HG03196 (cell line): ENCODE measurements at regions not wholly inside any gene's neighbourhood (a gene's known extent, or its start where the extent isn't known, plus 50 kb on each side); places are given as distances from the start of the nearest gene placed in this dataset.
"Not testable (repeated sequence)": the region's sequence is repeated elsewhere in the genome, so short reads cannot be mapped to it uniquely, and the experiment has no call there.

Source experiments
- ATAC-seq: cut with Tn5 transposase; IDR thresholded peaks from one replicate; pipeline ENCODE4 v1.9.1; 2021; ENCODE audit not compliant: unreplicated experiment

- no peak for ATAC-seq
Observed at GRCh38 chrX:139052461-139052860, 340.9 kb upstream of the FGF13 start.

DNA sequence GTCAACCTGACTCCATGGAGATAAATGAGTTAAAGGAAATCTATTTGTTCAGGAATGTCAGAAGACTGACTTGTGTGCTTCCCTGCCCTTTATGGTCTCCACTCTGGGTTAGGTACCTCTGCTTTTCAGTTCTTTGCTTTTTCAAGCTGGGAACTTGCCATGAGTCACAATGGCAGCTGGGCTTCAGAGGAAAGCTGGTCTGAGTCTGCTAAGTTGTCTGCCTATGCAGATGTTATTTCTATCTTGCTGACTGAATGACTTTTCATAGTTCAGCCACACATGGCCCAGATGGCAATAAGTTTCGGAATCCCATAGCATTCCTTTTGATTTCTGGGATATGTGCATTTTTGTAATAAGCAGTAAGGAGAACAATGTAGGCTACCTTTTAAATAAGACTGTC is 337.9 kb upstream of the FGF13 start:
- ATAC-seq: no peak

- ATAC-seq: no peak
Observed at GRCh38 chrX:139044680-139045079, 333.2 kb upstream of the FGF13 start.

- no peak for ATAC-seq
Observed at GRCh38 chrX:139039041-139039440, 327.5 kb upstream of the FGF13 start.

- ATAC-seq: no peak
Observed at GRCh38 chrX:139026811-139027210, 315.3 kb upstream of the FGF13 start.

GRCh38 chrX:139026406-139026805 is 314.9 kb upstream of the FGF13 start:
- ATAC-seq: no peak

DNA sequence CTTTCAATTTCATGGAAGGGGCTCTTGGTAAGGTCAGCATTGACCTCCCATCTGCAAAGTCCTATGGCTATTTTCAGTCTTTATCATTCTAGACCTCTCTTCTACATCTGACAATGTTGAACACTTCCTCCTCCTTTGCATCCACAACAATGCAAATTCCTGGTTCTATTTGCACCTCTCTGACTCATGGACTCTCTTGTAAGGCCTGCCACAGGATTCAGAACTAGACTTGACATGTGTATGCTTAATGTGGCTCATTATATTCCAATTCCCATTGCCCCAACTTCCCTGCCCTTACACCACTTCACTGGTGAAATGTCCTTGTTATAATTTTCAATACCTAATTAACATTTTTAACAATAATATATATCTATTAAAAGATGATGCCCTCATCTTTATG is 314.3 kb upstream of the FGF13 start:
- no peak for ATAC-seq

- no peak for ATAC-seq
Observed at GRCh38 chrX:139023531-139023930, 312.0 kb upstream of the FGF13 start.

DNA sequence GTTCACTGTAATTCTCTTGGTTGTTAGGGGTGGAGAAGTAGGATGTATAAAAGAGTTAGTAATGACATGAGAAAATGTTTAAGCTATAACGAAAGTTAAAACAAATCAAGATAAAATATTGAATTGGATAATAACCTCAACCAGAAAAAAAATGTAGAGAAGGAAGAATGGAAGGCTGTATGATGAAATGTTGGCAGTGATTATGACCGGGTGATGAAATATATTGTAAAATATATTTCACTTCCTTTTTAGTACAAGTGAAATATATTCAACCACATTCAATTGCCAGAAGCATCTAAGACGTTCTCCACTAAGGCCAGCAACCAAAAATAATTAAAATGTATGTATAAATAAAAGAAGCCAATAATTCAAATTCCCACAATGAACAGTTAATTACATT is 309.3 kb upstream of the FGF13 start:
- ATAC-seq: no peak

DNA sequence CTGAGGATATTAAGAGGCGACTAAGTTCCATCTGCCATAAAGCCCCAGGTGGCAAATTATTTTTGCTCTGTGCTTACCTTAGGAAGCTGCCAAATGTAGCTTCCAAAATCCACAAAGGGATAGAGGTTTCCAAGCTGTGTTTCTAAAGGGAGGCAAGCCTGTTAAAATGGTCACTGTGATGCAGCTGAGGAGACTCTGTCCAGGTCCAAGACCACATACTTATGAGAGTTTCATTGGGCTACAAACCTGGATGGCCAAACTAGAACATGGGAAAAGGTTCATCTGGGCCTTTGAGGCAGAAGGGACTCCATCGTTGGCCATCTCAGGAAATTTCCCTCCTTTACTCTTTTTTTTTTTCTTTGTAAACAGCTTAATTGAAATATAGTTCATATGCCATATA is 306.9 kb upstream of the FGF13 start:
- no peak for ATAC-seq

GRCh38 chrX:139015627-139016026 is 304.1 kb upstream of the FGF13 start:
- no peak for ATAC-seq

DNA sequence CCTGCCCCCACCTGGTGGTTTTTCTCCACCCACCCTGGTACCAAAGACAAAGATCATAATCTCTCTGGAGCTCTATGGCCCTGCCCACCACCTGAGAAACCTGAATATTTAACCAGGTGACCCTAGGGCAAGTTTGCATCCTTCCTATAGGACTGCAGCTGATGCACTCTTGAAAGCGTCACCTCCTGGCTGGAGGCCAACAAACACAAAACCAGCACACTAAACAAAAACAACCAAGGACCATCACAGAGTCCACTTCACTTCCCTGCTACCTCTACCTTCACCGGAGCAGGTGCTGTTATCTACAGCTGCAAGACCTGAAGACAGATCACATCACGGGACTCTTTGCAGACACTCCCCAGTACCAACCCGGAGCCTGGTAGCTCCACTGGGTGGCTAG is 296.7 kb upstream of the FGF13 start:
- no peak for ATAC-seq

DNA sequence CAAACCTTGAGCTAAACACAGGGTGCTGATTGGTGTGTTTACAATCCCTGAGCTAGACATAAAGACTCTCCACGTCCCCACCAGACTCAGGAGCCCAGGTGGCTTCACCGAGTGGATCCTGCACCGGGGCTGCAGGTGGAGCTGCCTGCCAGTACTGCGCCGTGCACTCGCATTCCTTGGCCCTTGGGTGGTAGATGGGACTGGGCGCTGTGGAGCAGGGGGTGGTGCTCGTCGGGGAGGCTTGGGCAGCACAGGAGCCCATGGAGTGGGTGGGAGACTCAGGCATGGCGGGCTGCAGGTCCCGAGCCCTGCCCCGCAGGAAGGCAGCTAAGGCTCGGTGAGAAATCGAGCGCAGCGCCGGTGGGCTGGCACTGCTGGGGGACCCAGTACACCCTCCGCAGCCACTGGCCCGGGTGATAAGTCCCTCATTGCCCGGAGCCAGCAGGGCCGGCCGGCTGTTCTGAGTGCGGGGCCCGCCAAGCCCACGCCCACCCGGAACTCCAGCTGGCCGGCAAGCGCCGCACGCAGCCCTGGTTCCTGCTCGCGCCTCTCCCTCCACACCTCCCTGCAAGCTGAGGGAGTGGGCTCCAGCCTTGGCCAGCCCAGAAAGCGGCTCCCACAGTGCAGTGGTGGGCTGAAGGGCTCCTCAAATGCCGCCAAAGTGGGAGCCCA is 292.5 kb upstream of the FGF13 start:
- ATAC-seq: not testable (repeated sequence)

- no peak for ATAC-seq
Observed at GRCh38 chrX:139002319-139002718, 290.8 kb upstream of the FGF13 start.

- no peak for ATAC-seq
Observed at GRCh38 chrX:138996268-138996667, 284.8 kb upstream of the FGF13 start.

DNA sequence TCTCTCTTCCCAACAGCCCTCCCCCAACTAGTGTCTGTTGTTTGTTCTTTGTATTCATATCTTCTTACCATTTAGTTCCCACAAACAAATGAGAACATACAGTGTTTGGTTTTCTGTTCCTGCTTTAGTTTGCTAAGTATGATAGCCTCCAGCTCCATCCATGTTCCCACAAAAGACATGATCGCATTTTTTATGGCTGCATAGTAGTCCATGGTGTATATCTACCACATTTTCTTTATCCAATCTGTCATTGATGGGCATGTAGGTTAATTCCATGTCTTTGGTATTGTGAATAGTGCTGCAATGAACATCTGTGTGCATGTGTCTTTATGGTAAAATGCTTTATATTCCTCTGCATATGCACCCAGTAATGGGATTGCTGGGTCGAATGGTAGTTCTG is 283.9 kb upstream of the FGF13 start:
- no peak for ATAC-seq

DNA sequence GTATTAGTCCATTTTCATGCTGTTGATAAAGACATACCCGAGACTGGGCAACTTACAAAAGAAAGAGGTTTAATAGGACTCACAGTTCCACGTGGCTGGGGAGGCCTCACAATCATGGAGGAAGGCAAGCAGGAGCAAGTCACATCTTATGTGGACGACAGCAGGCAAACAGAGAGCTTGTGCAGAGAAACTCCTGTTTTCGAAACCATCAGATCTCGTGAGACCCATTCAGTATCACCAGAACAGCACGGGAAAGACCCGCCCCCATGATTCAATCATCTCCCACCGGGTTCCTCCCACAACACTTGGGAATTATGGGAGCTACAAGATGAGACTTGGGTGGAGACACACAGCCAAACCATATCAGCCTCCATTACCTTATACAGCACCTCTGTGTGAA is 278.9 kb upstream of the FGF13 start:
- ATAC-seq: not testable (repeated sequence)

DNA sequence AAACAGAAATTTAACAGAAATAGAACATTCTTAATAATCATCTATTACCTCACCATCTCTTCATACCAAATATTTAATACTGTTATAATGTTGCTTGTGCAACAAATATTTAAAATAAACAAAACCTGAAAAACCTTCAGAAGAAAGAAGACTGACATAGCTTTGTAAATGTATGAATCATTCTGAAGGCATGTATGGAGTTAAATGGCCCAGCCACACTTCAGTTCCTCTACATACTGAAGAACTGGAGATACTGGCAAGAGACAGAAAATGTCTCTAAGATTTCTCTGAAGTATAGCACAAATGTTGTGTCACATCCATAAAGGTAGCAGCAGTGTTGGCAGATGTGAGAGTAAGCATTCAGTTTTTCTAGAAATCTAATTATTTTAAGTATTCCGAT is 275.3 kb upstream of the FGF13 start:
- ATAC-seq: no peak

DNA sequence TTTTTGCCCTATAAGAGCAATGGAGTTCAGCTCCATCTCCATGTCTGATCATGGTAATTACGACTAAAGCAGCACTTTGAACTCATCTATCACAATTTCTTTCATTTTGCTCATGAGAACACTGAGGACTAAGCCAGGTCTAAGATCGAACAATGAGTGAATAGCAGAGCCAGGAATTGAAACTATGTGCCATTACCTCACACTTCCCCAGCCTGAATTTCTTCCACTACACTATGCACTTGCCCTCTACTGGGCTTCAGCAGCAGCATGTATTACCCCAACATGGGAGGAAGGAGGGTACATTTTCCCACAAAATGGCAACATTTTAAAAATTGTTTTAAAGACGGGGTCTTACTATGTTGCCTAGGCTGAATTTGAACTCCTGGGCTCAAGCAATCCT is 274.7 kb upstream of the FGF13 start:
- no peak for ATAC-seq

DNA sequence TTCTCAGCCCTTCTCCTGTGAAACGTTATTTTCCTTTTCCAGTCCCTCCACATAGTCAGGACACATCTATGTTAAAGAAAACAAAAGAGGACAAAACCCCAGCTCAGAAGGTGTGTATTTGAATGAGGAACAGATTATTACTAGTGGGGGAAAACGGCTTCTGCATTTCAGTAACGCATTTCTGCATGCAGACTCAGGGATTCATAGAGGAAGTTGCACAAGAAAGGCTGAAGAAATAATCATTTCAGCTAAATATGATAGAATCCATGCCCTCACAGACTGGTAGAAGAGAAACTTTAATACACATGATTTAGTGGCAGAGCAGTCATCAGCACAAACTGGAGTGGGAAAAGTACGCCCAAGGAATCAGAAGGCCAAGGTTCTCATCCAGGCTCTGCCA is 270.8 kb upstream of the FGF13 start:
- no peak for ATAC-seq

GRCh38 chrX:138964501-138964900 is 253.0 kb upstream of the FGF13 start:
- no peak for ATAC-seq

- not testable (repeated sequence) for ATAC-seq
Observed at GRCh38 chrX:138962419-138962818, 250.9 kb upstream of the FGF13 start.

DNA sequence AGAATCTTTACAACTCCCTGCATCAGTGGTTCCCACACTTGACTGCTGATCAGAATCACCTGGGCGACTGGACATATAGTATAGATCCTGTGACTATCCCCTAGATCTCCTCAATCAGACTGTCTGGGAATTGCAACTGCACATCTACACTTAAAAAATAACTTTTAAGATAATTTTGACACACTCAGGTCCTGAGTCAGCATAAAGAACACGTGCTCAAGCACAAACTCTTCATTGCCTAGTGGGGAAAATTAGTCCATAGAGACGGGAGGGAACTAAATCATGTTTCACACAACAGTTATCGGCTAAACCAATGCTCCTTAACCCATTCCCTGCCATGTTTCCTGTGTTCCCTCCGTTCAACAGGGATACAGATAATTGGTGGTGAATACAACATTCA is 243.5 kb upstream of the FGF13 start:
- ATAC-seq: no peak
